BLaER1 treated with 17β-estradiol and CSF1 and Interleukin-3, amounts not matched to agents 10 nM and 100 nM (cell line): ENCODE measurements at regions not wholly inside any gene's neighbourhood (a gene's known extent, or its start where the extent isn't known, plus 50 kb on each side); places are given as distances from the start of the nearest gene placed in this dataset.
A peak's percentile ranks its signal among the peaks of the same experiment; 100 is the strongest.

Experiments
- H3K27ac ChIP-seq, 11 experiments: shearing (Covaris generic); formaldehyde crosslinking; 2 replicates each; pipeline ENCODE4 v1.8.1; 2022
- H3K27me3 ChIP-seq, 11 experiments: shearing (Covaris generic); formaldehyde crosslinking; 2 replicates each; pipeline ENCODE4 v1.8.1; 2022
- H3K36me3 ChIP-seq, 11 experiments: shearing (Covaris generic); formaldehyde crosslinking; 2 replicates each; pipeline ENCODE4 v1.8.1; 2022
- H3K4me1 ChIP-seq, 10 experiments: shearing (Covaris generic); formaldehyde crosslinking; 2 replicates each; pipeline ENCODE4 v1.8.1; 2022
- H3K4me2 ChIP-seq, 11 experiments: shearing (Covaris generic); formaldehyde crosslinking; 2 replicates each; pipeline ENCODE4 v1.8.1; 2022
- H3K4me3 ChIP-seq, 10 experiments: shearing (Covaris generic); formaldehyde crosslinking; 2 replicates each; pipeline ENCODE4 v1.8.1; 2022
- H3K9ac ChIP-seq, 11 experiments: shearing (Covaris generic); formaldehyde crosslinking; 2 replicates each; pipeline ENCODE4 v1.8.1; 2022
- H3K9me3 ChIP-seq, 11 experiments: shearing (Covaris generic); formaldehyde crosslinking; replicated peaks in 1 of 11; 2 replicates each; pipeline ENCODE4 v1.8.1; 2022
- H4K20me1 ChIP-seq, 11 experiments: shearing (Covaris generic); formaldehyde crosslinking; 2 replicates each; pipeline ENCODE4 v1.8.1; 2022
- Cebpa-rat ChIP-seq, 11 experiments: shearing (Covaris generic); IDR thresholded peaks; 2 replicates each; pipeline ENCODE4 v1.8.1; 2022

DNA sequence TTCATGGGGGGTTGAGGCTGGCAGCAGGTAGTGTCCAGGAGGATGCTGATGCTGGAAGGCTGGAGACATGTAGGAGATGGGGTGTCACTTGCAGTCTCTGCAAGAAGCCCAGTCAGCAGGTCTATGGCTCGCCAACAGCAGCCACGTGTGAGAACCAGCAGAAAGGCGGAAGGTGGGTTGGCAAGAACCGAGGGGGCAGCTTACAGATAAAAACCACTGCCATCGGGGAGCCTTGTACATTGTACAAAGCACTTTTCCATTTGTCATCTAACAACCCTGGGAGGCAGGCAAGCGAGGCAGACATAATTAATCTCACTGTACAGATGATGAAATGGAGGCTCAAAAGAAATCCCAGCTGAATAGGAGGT lies 167.2 kb downstream of the KCNA5 start:
- H3K27ac ChIP-seq, result no peak overlapping the region
- H3K36me3 ChIP-seq, result no peaks in the 10 kb centered on the region

DNA sequence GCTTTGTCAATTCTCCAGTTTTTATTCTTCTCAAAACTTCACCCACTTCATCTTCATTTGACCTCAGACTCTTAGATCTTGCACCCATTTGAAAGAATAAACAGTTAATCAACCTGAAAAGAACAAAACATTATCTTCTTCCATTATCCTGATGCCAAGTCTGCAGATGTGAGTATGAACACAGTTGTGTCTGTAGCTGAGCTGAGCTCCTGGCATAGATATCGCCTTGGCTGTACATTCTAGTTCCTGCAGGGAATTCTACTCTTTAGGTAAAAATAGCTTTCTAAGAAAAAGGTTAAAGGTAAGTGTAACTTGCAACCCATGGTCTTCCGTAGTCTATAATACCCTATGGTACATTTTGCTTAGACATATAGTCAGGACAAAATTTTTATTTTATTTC lies 169.7 kb downstream of the KCNA5 start:
- Histone ChIP-seq H3K9me3 (no peaks in the 10 kb centered on the region), H3K4me3 (no peak overlapping the region), H3K36me3 (no peaks in the 10 kb centered on the region), H4K20me1 (no peaks in the 10 kb centered on the region), H3K4me1 (peaks cover 0 to 18% (median 13%) of the 10 kb centered on the region in 10 experiments; a peak in 14 of 20 replicates), H3K9ac (no peak overlapping the region), H3K4me2 (peak overlapping the region in 6 of 11 experiments; percentile 46 to 77 (median 64); a peak in 9 of 22 replicates), H3K27ac (no peak overlapping the region), H3K27me3 (peaks cover 0 to 21% (median 0%) of the 10 kb centered on the region in 11 experiments; a peak in 4 of 22 replicates)
- TF ChIP-seq Cebpa-rat (IDR thresholded peaks at IDR 0.05), result no peak

More for the DNA sequence above, 167.2 kb downstream of the KCNA5 start:
- no peaks in the 10 kb centered on the region for H3K9me3 ChIP-seq
- H3K9ac ChIP-seq, result no peak overlapping the region
- H3K4me2 ChIP-seq, result no peak overlapping the region
- H3K4me1 ChIP-seq, result peaks cover 0 to 18% (median 13%) of the 10 kb centered on the region in 10 experiments; a peak in 14 of 20 replicates
- no peak for TF ChIP-seq Cebpa-rat (IDR thresholded peaks at IDR 0.05)
- H3K27me3 ChIP-seq, result peaks cover 0 to 21% (median 0%) of the 10 kb centered on the region in 11 experiments; a peak in 4 of 22 replicates
- H4K20me1 ChIP-seq, result no peaks in the 10 kb centered on the region
- H3K4me3 ChIP-seq, result no peak overlapping the region

DNA sequence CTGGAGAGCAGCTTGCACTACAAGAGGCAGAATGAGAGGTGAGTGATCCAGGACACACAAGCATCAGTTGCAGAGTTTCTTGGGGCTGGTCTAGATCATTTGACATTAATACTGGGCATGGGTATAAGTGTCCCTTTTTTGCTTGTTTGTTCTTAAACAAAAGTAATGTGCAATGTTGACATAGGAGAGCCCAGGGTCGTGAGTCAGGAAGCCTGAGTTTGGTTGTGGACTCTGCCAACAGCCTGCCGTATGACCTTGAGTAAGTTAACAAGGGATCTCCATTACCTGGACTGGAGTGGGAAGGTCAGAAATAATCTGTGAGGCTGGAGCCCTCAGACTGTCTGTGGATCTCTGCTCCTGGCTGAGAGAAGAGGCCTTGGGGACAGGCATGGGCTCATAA lies 170.3 kb downstream of the KCNA5 start:
- Histone ChIP-seq H3K27ac (no peak overlapping the region), H3K4me2 (peak overlapping the region in 9 of 11 experiments; percentile 3 to 77 (median 58); a peak in 16 of 22 replicates), H3K4me3 (no peak overlapping the region), H4K20me1 (no peaks in the 10 kb centered on the region), H3K36me3 (no peaks in the 10 kb centered on the region), H3K27me3 (peaks cover 0 to 21% (median 0%) of the 10 kb centered on the region in 11 experiments; a peak in 4 of 22 replicates), H3K9ac (no peak overlapping the region), H3K4me1 (peaks cover 0 to 18% (median 13%) of the 10 kb centered on the region in 10 experiments; a peak in 14 of 20 replicates), H3K9me3 (no peaks in the 10 kb centered on the region)
- TF ChIP-seq Cebpa-rat (IDR thresholded peaks at IDR 0.05), result no peak

DNA sequence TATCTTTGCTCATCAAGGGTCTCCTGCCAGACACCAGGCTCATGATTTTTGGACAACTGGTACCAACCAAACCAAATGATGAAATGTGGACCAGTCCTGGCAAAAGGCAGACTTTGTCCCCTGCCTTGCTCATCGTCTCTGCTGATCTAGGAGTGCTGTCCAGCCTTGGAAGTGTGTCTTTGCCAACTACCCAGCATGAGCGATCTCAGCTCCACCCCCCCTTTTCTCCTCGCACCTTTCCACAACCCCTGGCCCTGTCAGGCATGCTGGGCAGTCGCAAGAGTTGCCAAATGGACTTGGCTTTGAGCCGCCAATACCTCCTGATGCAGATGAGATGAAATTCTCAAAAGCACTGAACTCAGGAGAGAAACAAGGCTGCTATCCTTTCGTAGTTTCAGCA lies 174.3 kb downstream of the KCNA5 start:
- peaks cover 0 to 20% (median 0%) of the 10 kb centered on the region in 11 experiments; a peak in 4 of 22 replicates for H3K27me3 ChIP-seq
- no peak for TF ChIP-seq Cebpa-rat (IDR thresholded peaks at IDR 0.05)
- no peak overlapping the region for H3K9ac ChIP-seq
- no peaks in the 10 kb centered on the region for H3K9me3 ChIP-seq
- no peak overlapping the region for H3K4me3 ChIP-seq
- H3K27ac ChIP-seq, result no peak overlapping the region
- 0 out of 22 replicates have a peak, but pooled peaks cover 0 to 5% (median 0%) of the 10 kb centered on the region in 11 experiments for H4K20me1 ChIP-seq
- H3K36me3 ChIP-seq, result no peaks in the 10 kb centered on the region
- H3K4me2 ChIP-seq, result no peak overlapping the region
- H3K4me1 ChIP-seq, result peaks cover 8 to 31% (median 24%) of the 10 kb centered on the region in 10 experiments; a peak in 19 of 20 replicates

DNA sequence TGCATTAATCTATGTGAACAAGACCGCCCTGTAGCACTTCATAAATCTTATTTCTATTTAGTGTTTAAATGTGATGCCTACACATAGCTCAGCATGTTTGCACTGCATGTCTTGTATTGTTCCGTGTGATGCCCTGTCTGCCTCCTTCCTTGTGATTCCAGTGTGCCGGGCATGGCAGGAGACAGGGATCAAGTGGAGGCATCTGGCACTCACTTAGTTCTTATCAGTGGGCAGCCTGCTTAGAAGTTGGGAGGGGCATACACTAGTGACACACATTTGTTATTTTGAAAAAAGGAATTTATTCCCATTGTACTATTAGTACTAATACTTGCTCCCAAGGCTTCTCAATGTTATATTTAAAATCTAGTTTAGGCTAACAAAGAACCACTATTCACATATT lies 176.4 kb downstream of the KCNA5 start:
- TF ChIP-seq Cebpa-rat (IDR thresholded peaks at IDR 0.05), result no peak
- Histone ChIP-seq H3K4me3 (no peak overlapping the region), H3K27ac (no peak overlapping the region), H3K27me3 (peaks cover 0 to 4% (median 0%) of the 10 kb centered on the region in 11 experiments; a peak in 2 of 22 replicates), H3K9ac (no peak overlapping the region), H3K9me3 (no peaks in the 10 kb centered on the region), H3K4me1 (peaks cover 8 to 13% (median 11%) of the 10 kb centered on the region in 10 experiments; a peak in 18 of 20 replicates), H4K20me1 (0 out of 22 replicates have a peak, but pooled peaks cover 0 to 5% (median 0%) of the 10 kb centered on the region in 11 experiments), H3K4me2 (no peak overlapping the region), H3K36me3 (no peaks in the 10 kb centered on the region)

DNA sequence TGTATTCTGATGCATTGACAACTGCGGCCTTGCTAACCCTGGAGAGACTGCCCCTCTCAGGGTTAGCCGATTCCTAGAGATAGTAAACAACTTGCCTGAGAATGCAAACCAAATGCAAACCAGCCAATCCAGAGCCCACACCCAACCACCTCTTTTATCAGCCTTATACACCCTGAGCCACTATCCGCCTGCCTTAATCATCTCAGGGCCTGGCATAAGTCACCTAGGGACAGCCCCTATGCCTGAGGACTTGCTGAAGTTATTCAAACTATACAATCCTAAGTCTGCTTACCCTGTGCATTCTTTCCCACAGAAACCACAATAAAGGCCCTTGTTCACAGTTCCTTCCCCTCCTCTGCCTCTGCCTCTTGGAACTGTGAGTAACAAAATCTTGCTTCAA lies 177.2 kb downstream of the KCNA5 start:
- Histone ChIP-seq H3K9me3 (no peaks in the 10 kb centered on the region), H3K4me2 (peak overlapping the region; percentile 15 to 48 (median 25); a peak in 18 of 22 replicates), H3K27ac (no peak overlapping the region), H3K4me1 (peaks cover 8 to 13% (median 11%) of the 10 kb centered on the region in 10 experiments; a peak in 18 of 20 replicates), H3K4me3 (no peak overlapping the region), H3K27me3 (peaks cover 0 to 3% (median 0%) of the 10 kb centered on the region in 11 experiments; a peak in 1 of 22 replicates), H3K9ac (no peak overlapping the region), H3K36me3 (no peaks in the 10 kb centered on the region), H4K20me1 (0 out of 22 replicates have a peak, but pooled peaks cover 0 to 5% (median 0%) of the 10 kb centered on the region in 11 experiments)
- TF ChIP-seq Cebpa-rat (IDR thresholded peaks at IDR 0.05), result no peak

DNA sequence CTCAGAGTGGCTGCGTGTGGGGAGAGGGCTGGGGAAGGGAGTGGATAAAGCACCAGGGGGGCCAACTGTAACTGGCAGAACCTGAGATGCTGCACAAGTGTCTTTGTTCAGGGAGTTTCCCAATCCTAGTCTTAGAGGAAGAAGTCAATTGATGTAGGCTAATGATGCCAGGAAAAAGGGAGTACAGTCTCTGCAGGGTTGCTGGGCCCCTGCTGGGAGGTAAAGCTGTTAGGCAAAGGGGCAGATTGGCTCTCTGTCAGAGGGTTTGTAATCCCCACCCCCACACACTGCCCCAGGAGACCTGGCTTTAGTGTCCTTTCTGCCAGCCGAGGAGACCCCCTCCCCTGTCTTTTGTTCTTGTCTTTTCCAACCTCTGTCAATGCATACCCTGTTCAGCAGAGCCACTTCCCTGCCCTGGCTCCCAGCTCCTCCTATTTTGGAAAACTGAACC lies 178.4 kb downstream of the KCNA5 start:
- Histone ChIP-seq H4K20me1 (0 out of 22 replicates have a peak, but pooled peaks cover 0 to 5% (median 0%) of the 10 kb centered on the region in 11 experiments), H3K4me2 (no peak overlapping the region), H3K4me1 (peaks cover 8 to 13% (median 11%) of the 10 kb centered on the region in 10 experiments; a peak in 18 of 20 replicates), H3K9ac (no peak overlapping the region), H3K27me3 (peaks cover 0 to 3% (median 0%) of the 10 kb centered on the region in 11 experiments; a peak in 1 of 22 replicates), H3K4me3 (no peak overlapping the region), H3K27ac (no peak overlapping the region), H3K36me3 (no peaks in the 10 kb centered on the region), H3K9me3 (no peaks in the 10 kb centered on the region)
- TF ChIP-seq Cebpa-rat (IDR thresholded peaks at IDR 0.05), result no peak

DNA sequence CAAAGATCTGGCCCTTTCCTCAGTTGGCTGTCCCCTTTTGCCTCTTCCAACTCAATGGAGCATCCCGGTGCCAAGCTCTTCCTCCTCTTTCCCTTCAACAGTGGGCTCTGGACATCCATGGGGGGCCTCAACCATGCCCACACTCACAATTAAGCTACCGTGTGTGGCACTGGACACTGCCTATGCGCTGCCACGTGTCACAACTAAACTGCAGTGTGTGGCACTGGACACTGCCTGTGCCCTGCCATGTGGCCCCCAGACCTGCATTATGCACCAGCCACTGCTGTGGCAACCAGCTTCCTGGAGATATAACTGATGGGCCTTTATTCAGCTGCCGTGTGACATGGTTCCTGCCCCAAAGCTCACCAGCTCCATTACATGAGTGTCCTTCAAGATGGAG lies 179.1 kb downstream of the KCNA5 start:
- Histone ChIP-seq H3K36me3 (no peaks in the 10 kb centered on the region), H3K4me2 (no peak overlapping the region), H4K20me1 (0 out of 22 replicates have a peak, but pooled peaks cover 0 to 5% (median 0%) of the 10 kb centered on the region in 11 experiments), H3K9ac (no peak overlapping the region), H3K4me1 (peaks cover 8 to 13% (median 11%) of the 10 kb centered on the region in 10 experiments; a peak in 18 of 20 replicates), H3K9me3 (peaks cover 0 to 5% (median 1%) of the 10 kb centered on the region in 11 experiments; a peak in 7 of 22 replicates), H3K27ac (no peak overlapping the region), H3K4me3 (no peak overlapping the region), H3K27me3 (peaks cover 0 to 3% (median 0%) of the 10 kb centered on the region in 11 experiments; a peak in 1 of 22 replicates)
- TF ChIP-seq Cebpa-rat (IDR thresholded peaks at IDR 0.05), result no peak

DNA sequence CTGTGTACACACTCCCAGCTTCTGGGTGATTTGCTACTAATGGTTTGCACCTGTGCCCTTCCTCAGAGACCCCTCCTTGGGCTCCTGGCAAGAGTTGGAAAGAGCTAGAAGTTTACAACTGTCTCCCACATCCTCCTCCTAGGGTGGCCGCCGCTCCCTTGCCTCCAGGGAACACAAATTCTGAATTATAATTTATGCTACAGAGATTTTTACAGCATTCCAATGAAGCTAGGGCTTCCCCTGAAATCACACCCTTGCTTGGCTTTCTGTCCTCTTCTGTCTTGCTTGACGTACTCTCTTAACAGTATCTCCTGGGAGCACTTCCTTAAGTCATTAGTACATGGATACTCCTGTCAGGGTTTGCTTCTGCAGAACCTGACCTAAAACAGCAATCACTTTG lies 180.2 kb downstream of the KCNA5 start:
- H3K9me3 ChIP-seq, result peaks cover 6 to 17% (median 13%) of the 10 kb centered on the region in 11 experiments; a peak in 21 of 22 replicates
- H3K4me2 ChIP-seq, result no peak overlapping the region
- no peaks in the 10 kb centered on the region for H3K36me3 ChIP-seq
- no peak overlapping the region for H3K27ac ChIP-seq
- peaks cover 8 to 15% (median 11%) of the 10 kb centered on the region in 10 experiments; a peak in 18 of 20 replicates for H3K4me1 ChIP-seq
- no peak overlapping the region for H3K9ac ChIP-seq
- no peak for TF ChIP-seq Cebpa-rat (IDR thresholded peaks at IDR 0.05)
- H3K27me3 ChIP-seq, result peaks cover 0 to 3% (median 0%) of the 10 kb centered on the region in 11 experiments; a peak in 1 of 22 replicates
- H4K20me1 ChIP-seq, result 0 out of 22 replicates have a peak, but pooled peaks cover 0 to 5% (median 0%) of the 10 kb centered on the region in 11 experiments
- no peak overlapping the region for H3K4me3 ChIP-seq
